GM12874 (cell line): ENCODE measurements at regions not wholly inside any gene's neighbourhood (a gene's known extent, or its start where the extent isn't known, plus 50 kb on each side); places are given as distances from the start of the nearest gene placed in this dataset.

Experiments
- TF ChIP-seq, protein P1 (sequence below): IDR thresholded peaks from 2 replicates; pipeline ENCODE4 v1.5.1; 2011; ENCODE audit warnings: low read depth, mild to moderate bottlenecking, control low read depth, low read length, moderate library complexity; ENCODE audit not compliant: insufficient read depth

DNA sequence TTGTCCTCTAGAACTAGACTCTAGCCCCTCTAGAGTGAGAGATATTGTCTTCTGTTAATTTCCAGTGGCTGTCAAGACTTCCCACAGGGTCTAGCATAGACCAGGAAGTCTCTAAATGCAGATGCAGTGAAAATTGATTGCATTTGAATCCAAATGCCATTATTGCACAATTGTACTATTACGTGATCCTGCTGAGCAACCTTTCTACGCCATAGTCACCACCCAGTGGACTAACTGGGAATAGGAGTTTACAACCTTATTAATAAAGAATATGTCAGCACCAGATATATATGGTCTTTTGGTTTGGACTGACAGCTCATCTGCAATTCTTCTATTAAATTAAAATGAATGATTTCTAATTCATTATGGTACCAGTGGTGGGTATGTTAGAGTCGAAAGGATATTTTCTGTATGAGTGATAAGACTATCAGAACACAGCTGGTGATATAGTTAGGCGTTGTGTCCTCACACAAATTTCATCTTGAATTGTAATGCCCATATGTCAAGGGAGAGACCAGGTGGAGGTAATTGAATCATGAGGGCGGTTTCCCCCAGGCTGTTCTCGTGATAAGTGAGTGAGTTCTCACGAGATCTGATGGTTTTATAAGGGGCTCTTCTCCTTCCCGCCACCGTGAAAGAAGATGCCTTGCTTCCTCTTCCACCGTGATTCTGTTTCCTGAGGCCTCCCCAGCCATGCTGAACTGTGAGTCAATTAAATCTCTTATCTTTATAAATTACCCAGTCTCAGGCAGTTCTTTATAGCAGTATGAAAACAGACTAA is 138.9 kb upstream of the CA10 start:
- TF ChIP-seq, protein P1, sequence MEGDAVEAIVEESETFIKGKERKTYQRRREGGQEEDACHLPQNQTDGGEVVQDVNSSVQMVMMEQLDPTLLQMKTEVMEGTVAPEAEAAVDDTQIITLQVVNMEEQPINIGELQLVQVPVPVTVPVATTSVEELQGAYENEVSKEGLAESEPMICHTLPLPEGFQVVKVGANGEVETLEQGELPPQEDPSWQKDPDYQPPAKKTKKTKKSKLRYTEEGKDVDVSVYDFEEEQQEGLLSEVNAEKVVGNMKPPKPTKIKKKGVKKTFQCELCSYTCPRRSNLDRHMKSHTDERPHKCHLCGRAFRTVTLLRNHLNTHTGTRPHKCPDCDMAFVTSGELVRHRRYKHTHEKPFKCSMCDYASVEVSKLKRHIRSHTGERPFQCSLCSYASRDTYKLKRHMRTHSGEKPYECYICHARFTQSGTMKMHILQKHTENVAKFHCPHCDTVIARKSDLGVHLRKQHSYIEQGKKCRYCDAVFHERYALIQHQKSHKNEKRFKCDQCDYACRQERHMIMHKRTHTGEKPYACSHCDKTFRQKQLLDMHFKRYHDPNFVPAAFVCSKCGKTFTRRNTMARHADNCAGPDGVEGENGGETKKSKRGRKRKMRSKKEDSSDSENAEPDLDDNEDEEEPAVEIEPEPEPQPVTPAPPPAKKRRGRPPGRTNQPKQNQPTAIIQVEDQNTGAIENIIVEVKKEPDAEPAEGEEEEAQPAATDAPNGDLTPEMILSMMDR, result no peak

DNA sequence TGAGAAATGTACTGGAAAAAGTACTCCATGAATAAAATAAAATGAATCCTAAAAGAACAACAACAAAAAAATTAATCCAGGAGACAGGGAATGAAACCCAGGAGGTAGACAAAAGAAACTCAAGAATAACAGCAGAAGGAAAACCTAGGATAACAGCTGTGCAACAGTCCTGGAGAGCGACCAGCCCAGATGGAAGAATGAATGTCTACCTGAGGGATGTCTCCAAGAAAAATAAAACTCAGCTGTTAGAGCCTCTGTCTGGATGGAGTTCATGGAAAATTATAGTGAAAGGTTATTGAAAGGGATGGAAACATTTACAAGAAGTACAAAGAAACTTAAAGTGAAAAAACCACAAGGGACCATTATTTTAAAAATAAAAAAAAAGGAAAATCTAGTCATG is 135.8 kb upstream of the CA10 start:
- TF ChIP-seq, protein P1, result no peak

DNA sequence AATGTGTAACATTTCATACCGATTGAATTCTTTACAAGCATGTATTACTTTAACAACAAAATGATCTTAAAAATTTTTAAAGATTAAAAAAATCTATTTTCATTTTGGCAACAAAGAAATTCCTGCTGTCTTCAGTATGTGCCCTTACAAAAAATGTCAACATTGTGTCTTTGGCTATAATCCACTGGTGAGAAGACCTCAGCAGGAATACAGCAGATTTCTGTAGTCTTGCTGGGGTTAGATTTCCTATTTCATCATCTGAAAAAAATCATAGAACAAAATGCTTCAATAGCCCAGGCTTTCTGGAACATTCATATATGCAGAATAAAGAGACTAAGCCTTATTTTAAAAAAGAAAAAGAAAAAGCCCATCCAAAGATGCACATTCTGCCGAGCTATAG is 129.1 kb upstream of the CA10 start:
- TF ChIP-seq, protein P1, result no peak

DNA sequence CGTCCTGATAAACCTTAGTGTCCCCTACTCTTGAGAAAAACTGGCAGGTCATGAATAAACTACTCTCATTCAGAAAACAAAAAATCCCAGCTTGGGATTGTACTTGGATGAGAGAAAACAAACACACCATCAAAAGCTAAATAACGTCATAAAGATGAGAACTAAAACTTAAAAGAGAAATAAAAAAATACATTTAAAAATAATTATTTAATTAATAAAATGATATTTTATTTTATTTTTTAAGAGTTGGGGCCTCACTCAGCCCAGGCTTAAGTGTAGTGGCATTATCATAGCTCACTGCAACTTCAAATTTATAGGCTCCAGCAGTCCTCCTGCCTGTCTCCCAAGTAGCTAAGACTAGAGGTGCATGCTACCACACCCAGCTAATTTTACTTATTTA is 125.4 kb upstream of the CA10 start:
- TF ChIP-seq, protein P1, result no peak

DNA sequence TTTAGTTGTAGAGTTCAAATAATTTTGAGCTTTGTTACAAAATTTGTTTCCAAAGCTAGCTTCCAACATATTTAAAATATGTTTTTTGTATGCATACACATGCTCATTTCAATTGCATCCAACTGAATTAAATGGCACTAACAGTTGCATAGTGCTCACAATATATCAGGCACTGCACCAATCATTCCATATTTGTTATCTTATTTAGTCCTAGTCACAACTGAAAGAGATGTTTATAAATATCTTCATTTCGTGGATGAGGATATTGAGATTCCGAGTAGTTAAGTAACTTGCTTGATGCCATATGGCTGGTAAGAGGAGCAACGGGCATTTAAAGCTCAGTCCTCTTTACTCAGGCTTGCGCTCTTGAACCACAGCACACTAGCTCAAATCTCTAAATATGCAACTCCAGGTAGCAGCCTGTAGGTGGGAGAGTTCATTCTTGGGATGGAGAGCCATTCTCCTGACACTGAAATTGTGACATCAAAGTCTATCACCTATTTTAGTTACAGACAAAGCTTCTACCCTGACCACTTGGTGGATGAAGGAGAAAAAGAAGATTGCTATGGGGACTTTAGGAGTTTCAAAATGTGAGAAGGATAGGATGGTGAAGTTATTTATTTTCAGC is 118.0 kb upstream of the CA10 start:
- TF ChIP-seq, protein P1, result no peak

DNA sequence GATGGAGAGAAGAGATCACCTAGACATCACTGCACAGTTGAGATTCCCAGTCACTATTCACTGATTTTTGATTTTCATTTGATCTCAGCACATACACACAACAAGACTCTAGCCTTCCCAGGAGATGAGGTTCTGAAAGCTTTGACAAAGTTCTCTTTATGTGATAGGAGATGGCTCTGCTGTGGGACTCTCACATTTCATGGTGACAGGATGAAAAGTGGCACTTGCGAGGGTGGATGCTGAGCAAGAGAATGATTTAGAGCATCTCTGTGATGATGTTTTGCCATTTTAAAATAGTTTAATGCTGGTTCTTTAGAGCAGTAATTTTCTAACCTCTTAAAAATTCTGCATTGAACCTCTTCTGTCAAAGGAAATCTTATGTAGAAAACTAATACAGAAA is 113.3 kb upstream of the CA10 start:
- TF ChIP-seq, protein P1, result no peak

DNA sequence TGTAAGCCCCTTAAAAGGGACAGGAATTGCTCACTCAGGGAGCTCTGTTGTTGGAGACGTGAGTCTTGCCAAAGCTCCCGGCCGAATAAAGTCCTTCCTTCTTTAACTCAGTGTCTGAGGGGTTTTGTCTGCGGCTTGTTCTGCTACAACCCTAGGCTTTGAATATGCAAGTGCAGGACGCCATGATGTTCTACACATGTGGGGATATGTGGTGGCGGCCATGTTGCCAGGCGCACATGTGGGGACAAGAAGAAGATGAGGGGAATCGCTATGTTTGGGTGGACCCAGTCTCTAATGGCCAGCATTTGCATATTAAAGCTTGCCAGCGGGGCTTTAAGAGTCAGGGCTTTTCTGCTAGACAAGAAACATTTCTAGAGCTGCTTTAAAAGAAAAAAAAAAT is 96.8 kb upstream of the CA10 start:
- TF ChIP-seq, protein P1, result no peak
